H1 (cell line): ENCODE measurements at regions not wholly inside any gene's neighbourhood (a gene's known extent, or its start where the extent isn't known, plus 50 kb on each side); places are given as distances from the start of the nearest gene placed in this dataset.

ENCODE experiments used
- CTCF ChIA-PET: fragments of 300-600 bp; sonication (Branson Sonifier 250); formaldehyde crosslinking; loops from one replicate; lab custom pipeline; 2021; ENCODE audit not compliant: partially characterized antibody; lab: Charles Lee
- POLR2A ChIA-PET: fragments of 300-600 bp; sonication (Branson Sonifier 250); formaldehyde crosslinking; loops from one replicate; lab custom pipeline; 2021; ENCODE audit warnings: inconsistent platforms; ENCODE audit not compliant: partially characterized antibody; lab: Charles Lee
- DNase-seq, 2 experiments: peaks; one replicate each; pipeline versions ENCODE4 v3.0.0 to v3.0.0-alpha.2; 2010 to 2022; ENCODE audit warnings: low spot score in 2 of 2, low read depth in 1 of 2, mixed read lengths in 1 of 2
- FAIRE-seq: peaks from 2 replicates; lab custom pipeline; 2011; peaks lifted over from hg19 to GRCh38; lab: Jason Lieb, UNC
- H2AFZ ChIP-seq: 2 replicates; pipeline ENCODE4 v1.8.1; 2012; ENCODE audit warnings: low read length, inconsistent platforms
- H2AK5ac ChIP-seq: 2 replicates; pipeline ENCODE4 v1.6.1; 2013; ENCODE audit warnings: low read depth, low read length
- H2BK120ac ChIP-seq: replicated peaks from 2 replicates; pipeline ENCODE3; 2013; ENCODE audit warnings: low read depth, low read length, inconsistent platforms
- H2BK12ac ChIP-seq: 2 replicates; pipeline ENCODE4 v1.6.1; 2013; ENCODE audit warnings: low read depth, low read length
- H2BK15ac ChIP-seq: 2 replicates; pipeline ENCODE4 v1.6.1; 2013; ENCODE audit warnings: low read length
- H2BK20ac ChIP-seq: 2 replicates; pipeline ENCODE4 v1.6.1; 2013; ENCODE audit warnings: low read length
- H2BK5ac ChIP-seq: 2 replicates; pipeline ENCODE4 v1.6.1; 2013; ENCODE audit warnings: low read depth, low read length
- H3K14ac ChIP-seq: 2 replicates; pipeline ENCODE4 v1.6.1; 2013; ENCODE audit warnings: inconsistent platforms; ENCODE audit not compliant: insufficient read length
- H3K18ac ChIP-seq: 2 replicates; pipeline ENCODE4 v1.6.1; 2013; ENCODE audit warnings: low read length; ENCODE audit errors: extremely low read depth
- H3K23ac ChIP-seq: 2 replicates; pipeline ENCODE4 v1.6.1; 2013; ENCODE audit warnings: inconsistent platforms; ENCODE audit not compliant: insufficient read length
- H3K23me2 ChIP-seq: 2 replicates; pipeline ENCODE4 v1.6.1; 2013; ENCODE audit warnings: low read depth, low read length
- H3K27ac ChIP-seq: 2 replicates; pipeline ENCODE4 v1.6.1; 2011; ENCODE audit warnings: low read depth, low read length, inconsistent platforms
- H3K27me3 ChIP-seq, 4 experiments: replicated peaks in 1 of 4; 1 replicate in 1 of 4; 2 replicates in 3 of 4; pipeline versions ENCODE4 v1.6.1 to v1.8.1; 2011 to 2013; ENCODE audit warnings: low read length in 3 of 4, mild to moderate bottlenecking in 3 of 4, inconsistent platforms in 2 of 4, mixed read lengths in 2 of 4, moderate library complexity in 1 of 4; ENCODE audit not compliant: control insufficient read depth in 3 of 4, insufficient read depth in 3 of 4; ENCODE audit errors: extremely low read depth in 1 of 4
- H3K36me3 ChIP-seq, 4 experiments: 2 replicates each; pipeline versions ENCODE4 v1.6.1 to v1.8.1; 2011 to 2013; ENCODE audit warnings: mild to moderate bottlenecking in 4 of 4, low read length in 3 of 4, moderate library complexity in 2 of 4, control low read depth in 1 of 4, inconsistent platforms in 1 of 4; ENCODE audit not compliant: insufficient read depth in 4 of 4, control insufficient read depth in 2 of 4
- H3K4ac ChIP-seq: replicated peaks from 2 replicates; pipeline ENCODE3; 2013; ENCODE audit warnings: low read length, low read depth, mixed read lengths, inconsistent platforms; ENCODE audit not compliant: insufficient read length
- H3K4me1 ChIP-seq, 4 experiments: replicated peaks in 1 of 4; 1 replicate in 1 of 4; 2 replicates in 3 of 4; pipeline versions ENCODE4 v1.6.1 to v1.8.1; 2011 to 2013; ENCODE audit warnings: low read length in 3 of 4, inconsistent platforms in 2 of 4, mixed read lengths in 1 of 4; ENCODE audit not compliant: insufficient read depth in 4 of 4, control insufficient read depth in 3 of 4
- H3K4me2 ChIP-seq, 2 experiments: 2 replicates each; pipeline versions ENCODE4 v1.6.1 to v1.8.1; 2011 to 2013; ENCODE audit warnings: low read depth in 2 of 2, low read length in 2 of 2, control low read depth in 1 of 2, inconsistent platforms in 1 of 2, mild to moderate bottlenecking in 1 of 2; ENCODE audit not compliant: insufficient read depth in 1 of 2
- H3K4me3 ChIP-seq, 4 experiments: fragments of 200-600, 300-600 bp in 1 of 4; sonication (generic), shearing (Covaris generic), sonication (Bioruptor Twin) in 1 of 4; 2 replicates each; pipeline versions ENCODE4 v1.5.1 to v1.8.1; 2011 to 2016; ENCODE audit warnings: low read length in 4 of 4, low read depth in 3 of 4, control low read depth in 2 of 4, inconsistent platforms in 2 of 4, mild to moderate bottlenecking in 2 of 4, mixed read lengths in 1 of 4, moderate library complexity in 1 of 4; ENCODE audit not compliant: insufficient read depth in 2 of 4; ENCODE audit errors: extremely low read depth in 1 of 4
- H3K56ac ChIP-seq: replicated peaks from 2 replicates; pipeline ENCODE3; 2013; ENCODE audit warnings: low read depth, mild to moderate bottlenecking, mixed read lengths, low read length, inconsistent platforms; ENCODE audit not compliant: insufficient read length
- H3K79me1 ChIP-seq: 2 replicates; pipeline ENCODE4 v1.6.1; 2013; ENCODE audit warnings: low read depth, low read length, control low read depth
- H3K79me2 ChIP-seq, 2 experiments: 2 replicates each; pipeline versions ENCODE4 v1.6.1 to v1.8.1; 2012 to 2013; ENCODE audit warnings: low read length in 2 of 2, mild to moderate bottlenecking in 2 of 2, inconsistent platforms in 1 of 2; ENCODE audit not compliant: insufficient read depth in 2 of 2, control insufficient read depth in 1 of 2
- H3K9ac ChIP-seq, 4 experiments: replicated peaks in 1 of 4; 1 replicate in 1 of 4; 2 replicates in 3 of 4; pipeline versions ENCODE4 v1.6.1 to v1.8.1; 2011 to 2013; ENCODE audit warnings: low read depth in 3 of 4, low read length in 3 of 4, control low read depth in 2 of 4, mild to moderate bottlenecking in 2 of 4, moderate library complexity in 2 of 4, inconsistent platforms in 1 of 4; ENCODE audit errors: extremely low read depth in 1 of 4
- H3K9me3 ChIP-seq, 2 experiments: 2 replicates each; pipeline versions ENCODE4 v1.6.1 to v1.8.1; 2012 to 2013; ENCODE audit warnings: mild to moderate bottlenecking in 2 of 2, moderate library complexity in 2 of 2, control low read depth in 1 of 2, inconsistent platforms in 1 of 2, low read depth in 1 of 2, low read length in 1 of 2, mixed read lengths in 1 of 2; ENCODE audit not compliant: insufficient read depth in 2 of 2
- H4K20me1 ChIP-seq, 2 experiments: replicated peaks in 1 of 2; 2 replicates each; pipeline versions ENCODE3 to v1.8.1; 2011 to 2013; ENCODE audit warnings: inconsistent platforms in 2 of 2, low read length in 2 of 2, mild to moderate bottlenecking in 1 of 2; ENCODE audit not compliant: insufficient read depth in 2 of 2, control insufficient read depth in 1 of 2
- H4K5ac ChIP-seq: 2 replicates; pipeline ENCODE4 v1.6.1; 2013; ENCODE audit warnings: low read length, low read depth, mixed read lengths, inconsistent platforms; ENCODE audit not compliant: insufficient read length
- H4K8ac ChIP-seq: 2 replicates; pipeline ENCODE4 v1.8.0; 2013; ENCODE audit warnings: mild to moderate bottlenecking, moderate library complexity, low read length, inconsistent platforms; ENCODE audit not compliant: insufficient read depth; ENCODE audit errors: extremely low read depth
- H4K91ac ChIP-seq: replicated peaks from 2 replicates; pipeline ENCODE3; 2013; ENCODE audit warnings: low read length, mixed read lengths, inconsistent platforms; ENCODE audit not compliant: insufficient read length
- CBX5 ChIP-seq: fragments of 300-800, 300-1000 bp; sonication (generic); IDR thresholded peaks from 2 replicates; pipeline ENCODE4 v1.7.1; 2016; ENCODE audit warnings: antibody characterized with exemption, low read length, low read depth
- CBX8 ChIP-seq: fragments of 300-800, 300-1000 bp; sonication (generic); IDR thresholded peaks from 2 replicates; pipeline ENCODE4 v1.7.1; 2016; ENCODE audit warnings: low read depth, low read length, borderline replicate concordance
- CREB1 ChIP-seq: IDR thresholded peaks from 2 replicates; pipeline ENCODE4 v1.6.1; 2012; ENCODE audit warnings: inconsistent platforms
- GTF2F1 ChIP-seq: IDR thresholded peaks from 2 replicates; pipeline ENCODE4 v1.6.1; 2012; ENCODE audit warnings: low read depth, low read length, improper control_type of control experiment, borderline replicate concordance
- JUND ChIP-seq: IDR thresholded peaks from 2 replicates; pipeline ENCODE4 v1.6.1; 2011; ENCODE audit warnings: mild to moderate bottlenecking, improper control_type of control experiment, low read length
- NRF1 ChIP-seq: IDR thresholded peaks from 2 replicates; pipeline ENCODE4 v1.6.1; 2011; ENCODE audit warnings: mild to moderate bottlenecking, low read depth, low read length, improper control_type of control experiment
- PHF8 ChIP-seq: fragments of 200-600 bp; sonication (generic); conservative IDR thresholded peaks from 2 replicates; pipeline ENCODE4 v1.7.1; 2012; ENCODE audit warnings: low read depth, mild to moderate bottlenecking, inconsistent platforms, low read length, moderate library complexity
- RBBP5 ChIP-seq: IDR thresholded peaks from 2 replicates; pipeline ENCODE4 v1.7.1; 2012; ENCODE audit warnings: low read depth, mild to moderate bottlenecking, inconsistent platforms, low read length, moderate library complexity, borderline replicate concordance
- TCF12 ChIP-seq: IDR thresholded peaks from 2 replicates; pipeline ENCODE4 v1.6.1; 2011; ENCODE audit warnings: low read depth, mild to moderate bottlenecking, low read length
- ZNF274 ChIP-seq: IDR thresholded peaks from 2 replicates; pipeline ENCODE4 v1.7.0; 2012; ENCODE audit warnings: low read length, borderline replicate concordance; ENCODE audit errors: extremely low read depth
- WGBS, 2 experiments: shearing (Covaris generic) in 1 of 2; methylation state at CpG; one replicate each; pipeline versions ENCODE4 v1.1.6 to v1.1.7; 2013 to 2015; ENCODE audit warnings: low lambda C conversion rate in 2 of 2, mixed read lengths in 2 of 2, inconsistent platforms in 1 of 2, low coverage in 1 of 2, missing lambda C conversion rate in 1 of 2; ENCODE audit not compliant: insufficient replicate concordance in 2 of 2, insufficient coverage in 1 of 2, insufficient read length in 1 of 2; ENCODE audit errors: extremely low coverage in 1 of 2, missing lambda C conversion rate in 1 of 2; 5-methylcytosine and 5-hydroxymethylcytosine counted together
- TF ChIP-seq, protein P1 (sequence below), 3 experiments: IDR thresholded peaks; 1 replicate in 2 of 3; 2 replicates in 1 of 3; pipeline versions ENCODE4 v1.5.1 to v1.6.1; 2011; ENCODE audit warnings: low read length in 3 of 3, mild to moderate bottlenecking in 3 of 3, inconsistent platforms in 2 of 3, low read depth in 1 of 3, moderate library complexity in 1 of 3; ENCODE audit not compliant: insufficient read depth in 1 of 3; ENCODE audit errors: control extremely low read depth in 1 of 3

- Histone ChIP-seq H3K14ac (no peak overlapping the region), H4K20me1 (no peaks in the 10 kb centered on the region), H4K91ac (no peak overlapping the region), H3K56ac (no peak overlapping the region), H3K23ac (no peak overlapping the region), H2BK5ac (no peak overlapping the region), H3K23me2 (no peaks in the 10 kb centered on the region), H3K4me3 (no peak overlapping the region), H3K9ac (no peak overlapping the region), H3K36me3 (no peaks in the 10 kb centered on the region), H4K8ac (no peak overlapping the region), H3K4me1 (no peaks in the 10 kb centered on the region), H2BK120ac (no peak overlapping the region), H3K79me2 (no peaks in the 10 kb centered on the region), H2AK5ac (no peak overlapping the region), H3K9me3 (no peaks in the 10 kb centered on the region), H3K4me2 (no peak overlapping the region), H3K79me1 (no peaks in the 10 kb centered on the region), H2AFZ (no peak overlapping the region), H2BK20ac (no peak overlapping the region), H2BK15ac (no peak overlapping the region), H4K5ac (no peak overlapping the region), H2BK12ac (no peak overlapping the region), H3K27ac (no peak overlapping the region), H3K18ac (no peak overlapping the region), H3K4ac (no peak overlapping the region), H3K27me3 (no peaks in the 10 kb centered on the region)
- ChIA-PET CTCF (interaction anchor here (0.6 to 2.8 kb wide), 3 partner anchors 9 to 356 kb away, joined by 3 to 12 read pairs (median 3); no protein-coding TSS in a partner anchor), POLR2A (no interaction called here)
- DNase-seq (no peak), FAIRE-seq (no peak)
- WGBS, 2 experiments: 88% methylated on average over 9 of the region's 11 CpGs; no CpG with 5 or more reads in 1 of the 2 experiments
- TF ChIP-seq CBX5 (no peak), CREB1 (no peak), NRF1 (no peak), GTF2F1 (no peak), PHF8 (no peak), ZNF274 (no peak), CBX8 (no peak), JUND (no peak), RBBP5 (no peak), TCF12 (no peak)
- TF ChIP-seq, protein P1, sequence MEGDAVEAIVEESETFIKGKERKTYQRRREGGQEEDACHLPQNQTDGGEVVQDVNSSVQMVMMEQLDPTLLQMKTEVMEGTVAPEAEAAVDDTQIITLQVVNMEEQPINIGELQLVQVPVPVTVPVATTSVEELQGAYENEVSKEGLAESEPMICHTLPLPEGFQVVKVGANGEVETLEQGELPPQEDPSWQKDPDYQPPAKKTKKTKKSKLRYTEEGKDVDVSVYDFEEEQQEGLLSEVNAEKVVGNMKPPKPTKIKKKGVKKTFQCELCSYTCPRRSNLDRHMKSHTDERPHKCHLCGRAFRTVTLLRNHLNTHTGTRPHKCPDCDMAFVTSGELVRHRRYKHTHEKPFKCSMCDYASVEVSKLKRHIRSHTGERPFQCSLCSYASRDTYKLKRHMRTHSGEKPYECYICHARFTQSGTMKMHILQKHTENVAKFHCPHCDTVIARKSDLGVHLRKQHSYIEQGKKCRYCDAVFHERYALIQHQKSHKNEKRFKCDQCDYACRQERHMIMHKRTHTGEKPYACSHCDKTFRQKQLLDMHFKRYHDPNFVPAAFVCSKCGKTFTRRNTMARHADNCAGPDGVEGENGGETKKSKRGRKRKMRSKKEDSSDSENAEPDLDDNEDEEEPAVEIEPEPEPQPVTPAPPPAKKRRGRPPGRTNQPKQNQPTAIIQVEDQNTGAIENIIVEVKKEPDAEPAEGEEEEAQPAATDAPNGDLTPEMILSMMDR (IDR thresholded peaks at IDR 0.05; ENCODE audit: control extremely low read depth in 1 of 3, insufficient read depth in 1 of 3, low read depth in 1 of 3, low read length in 3 of 3): no peak
Measured at GRCh38 chr10:130578532-130579289, 442.5 kb downstream of the GLRX3 start.
